Hematopoietic multipotent progenitor cell treated with erythropoietin and hydrocortisone succinate and interleukin-3 and kit ligand, for 4 days (in vitro differentiated cells): ENCODE measurements at regions not wholly inside any gene's neighbourhood (a gene's known extent, or its start where the extent isn't known, plus 50 kb on each side); places are given as distances from the start of the nearest gene placed in this dataset.
"Not testable (repeated sequence)": the region's sequence is repeated elsewhere in the genome, so short reads cannot be mapped to it uniquely, and the experiment has no call there.

ENCODE experiments used
- DNase-seq: peaks from one replicate; pipeline ENCODE4 v3.0.0-alpha.2; 2015

- no peak for DNase-seq
These were observed 887.8 kb downstream of the IGSF11 start for GRCh38 chr3:118146658-118147375.

GRCh38 chr3:118151164-118151563 lies 883.5 kb downstream of the IGSF11 start:
- no peak for DNase-seq

- DNase-seq: not testable (repeated sequence)
These were observed 871.7 kb downstream of the IGSF11 start for GRCh38 chr3:118162627-118163588.

GRCh38 chr3:118165413-118165812 lies 869.2 kb downstream of the IGSF11 start:
- no peak for DNase-seq

GRCh38 chr3:118167571-118167970 lies 867.1 kb downstream of the IGSF11 start:
- no peak for DNase-seq

GRCh38 chr3:118168175-118168574 lies 866.5 kb downstream of the IGSF11 start:
- DNase-seq: no peak

- no peak for DNase-seq
These were observed 863.3 kb downstream of the IGSF11 start for GRCh38 chr3:118171236-118171852.

- DNase-seq: no peak
These were observed 853.8 kb downstream of the IGSF11 start for GRCh38 chr3:118180853-118181252.

- no peak for DNase-seq
These were observed 853.4 kb downstream of the IGSF11 start for GRCh38 chr3:118181274-118181673.

GRCh38 chr3:118186051-118186450 lies 848.6 kb downstream of the IGSF11 start:
- no peak for DNase-seq

- DNase-seq: no peak
These were observed 847.4 kb downstream of the IGSF11 start for GRCh38 chr3:118187221-118187620.

GRCh38 chr3:118196183-118196582 lies 838.5 kb downstream of the IGSF11 start:
- no peak for DNase-seq

GRCh38 chr3:118199044-118199443 lies 835.6 kb downstream of the IGSF11 start:
- DNase-seq: no peak

GRCh38 chr3:118204052-118204656 lies 830.5 kb downstream of the IGSF11 start:
- DNase-seq: no peak

- DNase-seq: no peak
These were observed 827.4 kb downstream of the IGSF11 start for GRCh38 chr3:118207271-118207670.

- no peak for DNase-seq
These were observed 826.0 kb downstream of the IGSF11 start for GRCh38 chr3:118208642-118209041.

- no peak for DNase-seq
These were observed 820.8 kb downstream of the IGSF11 start for GRCh38 chr3:118213892-118214291.

GRCh38 chr3:118226206-118226605 lies 808.4 kb downstream of the IGSF11 start:
- DNase-seq: no peak

- no peak for DNase-seq
These were observed 807.5 kb downstream of the IGSF11 start for GRCh38 chr3:118227191-118227590.

GRCh38 chr3:118228151-118228550 lies 806.5 kb downstream of the IGSF11 start:
- no peak for DNase-seq

- DNase-seq: no peak
These were observed 805.5 kb downstream of the IGSF11 start for GRCh38 chr3:118229196-118229595.

- no peak for DNase-seq
These were observed 803.1 kb downstream of the IGSF11 start for GRCh38 chr3:118231578-118231977.

- DNase-seq: no peak
These were observed 795.4 kb downstream of the IGSF11 start for GRCh38 chr3:118239253-118239652.
